ENCODE measurements at regions not wholly inside any gene's neighbourhood (a gene's known extent, or its start where the extent isn't known, plus 50 kb on each side); places are given as distances from the start of the nearest gene placed in this dataset.

- DNase-seq (ENCODE audit: low read depth) = no peak
Measured at GRCh38 chr1:157189986-157190982, 52.1 kb upstream of the ETV3 start.

GRCh38 chr1:157189096-157189495, 50.9 kb upstream of the ETV3 start:
- DNase-seq (ENCODE audit: low read depth) = no peak

Data from T follicular helper cell (primary cell).